Mucosa of rectum (tissue), 2 donors: ENCODE measurements at regions not wholly inside any gene's neighbourhood (a gene's known extent, or its start where the extent isn't known, plus 50 kb on each side); places are given as distances from the start of the nearest gene placed in this dataset.
"Not testable (repeated sequence)": the region's sequence is repeated elsewhere in the genome, so short reads cannot be mapped to it uniquely, and the experiment has no call there.

ENCODE experiments used
- H3K27ac ChIP-seq, 2 donors: one replicate each; pipeline ENCODE4 v1.7.0; 2013; ENCODE audit warnings: inconsistent platforms in 2 of 2, low read depth in 2 of 2, low read length in 2 of 2
- H3K27me3 ChIP-seq, 2 donors: one replicate each; pipeline ENCODE4 v1.7.0; 2013; ENCODE audit warnings: low read length in 2 of 2; ENCODE audit not compliant: control insufficient read depth in 2 of 2, insufficient read depth in 2 of 2
- H3K36me3 ChIP-seq, 2 donors: one replicate each; pipeline ENCODE4 v1.7.0; 2013; ENCODE audit warnings: low read length in 2 of 2; ENCODE audit not compliant: control insufficient read depth in 2 of 2, insufficient read depth in 2 of 2
- H3K4me1 ChIP-seq, 2 donors: one replicate each; pipeline ENCODE4 v1.7.0; 2013; ENCODE audit warnings: low read length in 2 of 2, mild to moderate bottlenecking in 1 of 2; ENCODE audit not compliant: control insufficient read depth in 2 of 2, insufficient read depth in 2 of 2
- H3K4me3 ChIP-seq, 2 donors: one replicate each; pipeline ENCODE4 v1.7.0; 2013; ENCODE audit warnings: low read length in 2 of 2
- H3K9ac ChIP-seq, 2 donors: one replicate each; pipeline ENCODE4 v1.7.0; 2013; ENCODE audit warnings: low read length in 2 of 2, low read depth in 1 of 2, mild to moderate bottlenecking in 1 of 2
- H3K9me3 ChIP-seq, 2 donors: one replicate each; pipeline ENCODE4 v1.7.0; 2013; ENCODE audit warnings: low read length in 2 of 2; ENCODE audit not compliant: control insufficient read depth in 2 of 2
- donor health status: healthy.
- donor health status: Normal muscosa, but diverticular disease.

DNA sequence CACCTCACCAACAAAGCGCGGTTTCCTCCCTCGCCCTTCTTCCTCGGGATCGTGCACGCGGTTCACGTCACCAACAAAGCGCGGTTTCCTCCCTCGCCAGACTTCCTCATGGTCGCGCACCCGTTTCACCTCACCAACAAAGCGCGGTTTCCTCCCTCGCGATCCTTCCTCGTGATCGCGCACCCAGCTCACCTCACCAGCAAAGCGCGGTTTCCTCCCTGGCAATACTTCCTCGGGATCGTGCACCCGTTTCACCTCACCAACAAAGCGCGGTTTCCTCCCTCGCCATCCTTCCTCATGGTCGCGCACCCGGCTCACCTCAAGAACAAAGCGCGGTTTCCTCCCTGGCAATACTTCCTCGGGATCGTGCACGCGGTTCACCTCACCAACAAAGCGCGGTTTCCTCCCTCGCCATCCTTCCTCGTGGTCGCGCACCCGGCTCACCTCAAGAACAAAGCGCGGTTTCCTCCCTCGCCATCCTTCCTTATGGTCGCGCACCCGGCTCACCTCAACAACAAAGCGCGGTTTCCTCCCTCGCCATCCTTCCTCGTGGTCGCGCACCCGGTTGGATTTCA is 565.9 kb upstream of the PFKP start:
- not testable (repeated sequence) for H3K27ac ChIP-seq, H3K9me3 ChIP-seq, H3K36me3 ChIP-seq, H3K27me3 ChIP-seq, H3K4me1 ChIP-seq, H3K4me3 ChIP-seq, H3K9ac ChIP-seq

DNA sequence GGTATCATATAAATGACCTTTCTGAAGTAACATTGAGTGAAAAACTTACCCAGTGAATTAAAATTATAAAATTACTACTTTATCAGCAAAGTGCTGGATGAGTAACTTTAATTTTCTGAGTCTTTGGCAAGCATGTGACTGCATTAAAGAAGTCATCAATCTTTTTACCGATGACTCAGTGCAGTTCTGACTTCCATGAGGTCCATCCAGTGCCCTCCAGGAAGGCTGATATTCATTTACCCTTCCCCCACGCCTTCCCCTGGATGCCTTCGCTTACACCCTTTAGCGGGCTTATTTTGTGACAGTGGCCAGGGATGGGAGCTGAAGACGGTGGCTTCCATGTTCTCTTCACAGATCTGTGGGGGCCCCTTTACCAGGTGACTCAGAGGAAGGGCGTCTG is 572.9 kb upstream of the PFKP start:
- Histone ChIP-seq H3K9ac (no peak overlapping the region), H3K4me3 (no peak overlapping the region), H3K27ac (no peak overlapping the region), H3K36me3 (no peaks in the 10 kb centered on the region), H3K4me1 (no peaks in the 10 kb centered on the region), H3K9me3 (peaks cover 4 to 5% of the 10 kb centered on the region in 2 donors), H3K27me3 (no peaks in the 10 kb centered on the region)

DNA sequence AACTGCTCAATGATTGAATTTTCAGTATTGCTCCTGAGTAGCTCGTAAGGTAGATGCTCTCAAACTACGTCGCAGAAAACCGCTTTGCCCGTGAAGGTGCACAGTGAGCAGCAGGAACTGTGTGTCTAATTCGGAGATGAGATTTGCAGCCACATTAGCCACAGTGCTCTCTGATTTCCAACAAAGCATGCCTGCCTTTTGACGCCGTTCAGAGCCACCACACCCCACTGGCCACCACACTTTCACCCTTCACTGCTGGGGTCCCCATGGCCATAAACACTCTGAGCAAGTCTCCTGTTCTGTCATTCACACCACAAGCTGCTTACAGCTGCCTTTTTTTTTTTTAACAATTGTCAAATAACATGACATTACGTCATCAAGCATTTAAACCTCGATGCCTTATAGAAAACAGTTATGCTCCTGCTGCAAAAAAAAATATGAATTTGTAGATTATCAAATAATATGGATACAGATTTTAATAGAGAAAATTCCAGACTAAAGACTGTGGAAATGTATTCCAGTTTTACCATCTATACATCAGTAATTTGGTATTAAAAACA is 578.8 kb upstream of the PFKP start:
- Histone ChIP-seq H3K36me3 (no peaks in the 10 kb centered on the region), H3K4me1 (no peaks in the 10 kb centered on the region)

DNA sequence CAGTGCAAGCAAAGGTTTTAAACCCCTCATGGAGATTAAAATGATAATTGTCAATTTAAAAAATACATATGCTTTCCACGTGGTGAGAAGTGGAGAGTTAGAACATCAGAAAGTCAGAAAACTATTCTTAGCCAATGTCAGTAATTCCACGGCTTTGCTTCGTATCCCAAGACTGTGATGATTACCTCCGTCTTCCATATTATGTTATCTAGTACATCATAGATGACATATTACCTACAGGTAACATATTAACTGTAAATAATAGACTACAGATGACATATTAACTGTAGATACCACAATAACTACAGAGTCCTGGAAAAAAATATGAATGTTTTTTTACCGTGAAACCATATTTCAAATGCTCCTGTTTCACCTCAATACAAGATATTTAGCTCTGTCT is 579.4 kb upstream of the PFKP start:
- Histone ChIP-seq H3K4me3 (no peak overlapping the region), H3K9ac (no peak overlapping the region), H3K36me3 (no peaks in the 10 kb centered on the region), H3K4me1 (no peaks in the 10 kb centered on the region), H3K9me3 (peaks cover 5% of the 10 kb centered on the region in 2 donors), H3K27me3 (no peaks in the 10 kb centered on the region), H3K27ac (no peak overlapping the region)

More for the DNA sequence above, 578.8 kb upstream of the PFKP start:
- H3K27me3 ChIP-seq, result no peaks in the 10 kb centered on the region
- no peak overlapping the region for H3K9ac ChIP-seq
- peaks cover 5 to 8% of the 10 kb centered on the region in 2 donors for H3K9me3 ChIP-seq
- H3K4me3 ChIP-seq, result no peak overlapping the region
- no peak overlapping the region for H3K27ac ChIP-seq

DNA sequence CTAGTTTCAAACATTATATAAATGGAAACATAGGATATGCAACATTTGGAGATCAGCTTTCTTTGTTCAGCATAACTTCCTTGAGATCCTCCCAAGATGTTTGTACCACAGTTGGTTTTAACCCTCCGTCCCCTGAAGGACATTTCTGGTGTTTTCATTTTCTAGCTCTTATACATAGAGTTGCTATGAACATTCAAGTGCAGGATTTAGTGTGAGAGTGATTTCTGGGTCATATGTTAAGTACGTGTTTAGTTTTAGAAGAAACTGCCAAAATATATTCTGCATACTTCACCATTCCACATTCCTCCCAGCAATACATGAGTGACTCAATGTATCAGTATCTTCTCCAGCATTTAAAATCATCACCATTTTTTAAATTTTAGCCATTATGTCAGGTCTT is 588.7 kb upstream of the PFKP start:
- peaks cover 3 to 5% of the 10 kb centered on the region in 2 donors for H3K9me3 ChIP-seq
- H3K27ac ChIP-seq, result no peak overlapping the region
- H3K27me3 ChIP-seq, result no peaks in the 10 kb centered on the region
- no peak overlapping the region for H3K9ac ChIP-seq
- no peaks in the 10 kb centered on the region for H3K36me3 ChIP-seq
- H3K4me3 ChIP-seq, result no peak overlapping the region
- no peaks in the 10 kb centered on the region for H3K4me1 ChIP-seq

DNA sequence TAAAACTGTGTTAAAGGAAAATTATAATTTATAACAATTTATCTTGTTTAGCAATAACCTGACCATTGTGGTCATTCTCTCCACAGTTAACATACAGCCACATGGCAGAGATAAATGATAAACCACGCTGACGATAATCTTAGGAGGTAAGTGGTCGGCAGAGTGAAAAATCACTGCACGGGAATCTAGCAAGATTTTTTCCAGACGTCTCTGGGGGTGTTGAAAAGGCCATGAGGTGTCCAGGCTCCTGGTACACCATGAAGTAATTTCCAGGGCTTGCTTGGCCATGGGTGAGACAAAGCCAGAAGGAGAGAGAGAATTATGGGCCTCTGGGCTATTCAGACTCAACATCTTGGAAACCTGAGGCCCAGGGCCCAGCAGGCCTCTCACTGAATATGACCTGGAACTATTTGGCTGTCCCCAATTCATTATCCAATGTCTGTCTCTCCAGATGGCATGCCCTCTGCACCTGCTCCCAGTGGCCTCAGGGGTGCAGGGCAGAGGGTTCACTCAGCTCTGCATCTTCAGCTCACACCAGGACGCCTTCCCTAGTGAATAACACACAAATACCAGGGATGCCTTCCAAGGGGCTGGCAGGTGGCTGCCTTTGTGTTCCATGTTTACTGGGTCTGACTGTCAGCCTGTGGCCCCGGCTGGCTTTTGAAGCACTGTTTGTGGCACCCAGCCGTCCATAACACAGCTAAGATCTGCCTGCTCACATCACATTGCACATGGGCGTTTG is 590.4 kb upstream of the PFKP start:
- Histone ChIP-seq H3K4me3 (no peak overlapping the region), H3K4me1 (no peaks in the 10 kb centered on the region), H3K36me3 (no peaks in the 10 kb centered on the region), H3K27ac (no peak overlapping the region), H3K9me3 (peaks cover 3 to 5% of the 10 kb centered on the region in 2 donors), H3K27me3 (no peaks in the 10 kb centered on the region), H3K9ac (no peak overlapping the region)

DNA sequence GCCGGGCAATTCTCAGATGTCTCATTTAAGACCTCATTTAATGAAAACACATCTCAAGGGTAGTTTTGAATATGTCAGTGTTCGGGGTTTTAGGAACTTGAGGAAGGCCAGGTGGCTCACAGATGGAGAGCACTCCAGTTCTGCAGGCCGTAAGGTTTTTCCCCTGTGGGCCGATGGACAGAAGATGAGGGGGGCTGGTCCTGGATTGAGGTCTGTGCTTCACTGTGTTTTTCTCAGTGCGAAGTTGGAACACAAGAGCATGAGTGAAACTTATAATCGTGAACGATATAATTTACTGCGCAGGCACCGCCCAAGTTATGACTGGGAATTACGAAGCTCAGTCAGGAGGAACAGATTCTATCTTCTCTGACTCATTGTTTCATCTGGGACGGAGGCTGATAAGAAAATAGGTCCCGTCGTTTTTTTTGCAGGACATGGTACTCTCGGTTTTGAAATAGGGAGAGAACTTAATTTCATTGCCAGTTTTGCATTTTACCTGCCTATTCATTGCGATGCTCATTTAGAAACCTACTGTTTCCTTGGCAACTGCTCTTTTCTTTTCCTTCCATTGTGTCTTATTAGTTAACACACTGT is 591.0 kb upstream of the PFKP start:
- peaks cover 3 to 4% of the 10 kb centered on the region in 2 donors for H3K9me3 ChIP-seq
- H3K27me3 ChIP-seq, result no peaks in the 10 kb centered on the region
- H3K4me3 ChIP-seq, result no peak overlapping the region
- H3K4me1 ChIP-seq, result no peaks in the 10 kb centered on the region
- no peak overlapping the region for H3K9ac ChIP-seq
- H3K27ac ChIP-seq, result no peak overlapping the region
- no peaks in the 10 kb centered on the region for H3K36me3 ChIP-seq

DNA sequence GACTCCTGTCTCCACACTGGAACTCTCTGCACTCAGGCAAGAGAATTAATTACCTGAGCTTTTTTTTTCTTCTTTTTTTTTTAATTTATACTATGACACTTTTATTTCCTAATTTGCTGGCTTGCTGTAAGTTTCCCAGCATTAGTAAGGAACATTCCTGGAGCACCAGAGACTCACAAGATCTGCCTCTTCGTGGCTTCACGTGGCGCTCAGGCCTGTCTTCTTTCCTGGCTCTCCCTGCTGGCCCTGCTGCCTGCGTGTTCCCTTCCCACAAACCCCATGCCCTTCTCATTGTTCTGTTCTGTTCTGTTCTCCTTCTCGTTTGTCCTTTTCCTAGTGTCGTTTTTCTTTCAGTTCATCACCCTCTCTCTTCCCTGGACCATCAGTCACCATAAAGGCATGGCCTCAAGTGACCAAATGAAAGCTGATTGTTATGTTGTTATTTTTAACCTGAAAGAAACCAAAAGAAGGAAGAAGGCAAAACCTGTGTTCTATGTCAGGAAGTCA is 591.6 kb upstream of the PFKP start:
- Histone ChIP-seq H3K36me3 (no peaks in the 10 kb centered on the region), H3K27ac (no peak overlapping the region), H3K9ac (no peak overlapping the region), H3K9me3 (peaks cover 0 to 3% of the 10 kb centered on the region in 2 donors), H3K4me1 (no peaks in the 10 kb centered on the region), H3K27me3 (no peaks in the 10 kb centered on the region), H3K4me3 (no peak overlapping the region)

DNA sequence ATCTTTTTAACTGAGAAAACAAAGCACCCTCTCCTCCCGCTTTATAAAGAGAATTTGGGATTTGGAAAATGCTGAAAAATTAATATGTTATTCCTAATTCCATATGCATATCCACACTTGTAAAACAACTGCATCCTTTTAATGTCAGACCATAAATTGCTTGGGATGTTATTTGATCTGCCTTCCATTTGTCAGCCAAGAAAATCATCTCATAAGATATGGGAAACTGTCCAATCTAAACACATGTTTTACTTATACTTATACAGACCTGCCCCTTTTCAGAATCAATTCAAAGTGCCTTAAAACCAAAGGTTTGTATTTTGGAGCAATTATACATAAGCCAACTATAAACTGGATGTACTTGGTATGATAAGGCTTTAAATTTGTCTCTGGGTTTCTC is 595.5 kb upstream of the PFKP start:
- Histone ChIP-seq H3K9me3 (peaks cover 0 to 6% of the 10 kb centered on the region in 2 donors), H3K27me3 (no peaks in the 10 kb centered on the region), H3K36me3 (no peaks in the 10 kb centered on the region), H3K27ac (no peak overlapping the region), H3K9ac (no peak overlapping the region), H3K4me1 (no peaks in the 10 kb centered on the region), H3K4me3 (no peak overlapping the region)

DNA sequence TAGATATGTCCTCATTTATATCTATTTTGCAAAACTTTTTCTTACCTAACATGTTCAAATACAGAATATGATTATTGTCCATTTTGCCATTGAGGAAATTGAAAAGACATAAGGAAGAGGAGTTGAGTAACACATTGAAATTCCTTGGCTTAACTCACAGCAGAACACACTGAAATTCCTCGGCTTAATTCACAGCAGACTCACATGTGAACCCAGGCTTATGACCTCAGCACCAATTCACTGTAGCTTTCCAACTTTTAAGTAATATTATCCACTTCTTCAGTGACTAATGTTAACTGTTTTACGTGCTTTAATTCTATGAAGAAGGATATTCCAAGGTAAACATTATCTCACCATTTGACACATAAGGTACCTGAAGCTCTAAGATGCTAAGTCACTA is 597.5 kb upstream of the PFKP start:
- Histone ChIP-seq H3K4me1 (no peaks in the 10 kb centered on the region), H3K9me3 (peaks cover 0 to 6% of the 10 kb centered on the region in 2 donors), H3K27me3 (no peaks in the 10 kb centered on the region), H3K4me3 (no peak overlapping the region), H3K9ac (no peak overlapping the region), H3K36me3 (no peaks in the 10 kb centered on the region), H3K27ac (no peak overlapping the region)
